ENCODE measurements at regions not wholly inside any gene's neighbourhood (a gene's known extent, or its start where the extent isn't known, plus 50 kb on each side); places are given as distances from the start of the nearest gene placed in this dataset.
A peak's percentile ranks its signal among the peaks of the same experiment; 100 is the strongest.
"Not testable (repeated sequence)": the region's sequence is repeated elsewhere in the genome, so short reads cannot be mapped to it uniquely, and the experiment has no call there.

DNA sequence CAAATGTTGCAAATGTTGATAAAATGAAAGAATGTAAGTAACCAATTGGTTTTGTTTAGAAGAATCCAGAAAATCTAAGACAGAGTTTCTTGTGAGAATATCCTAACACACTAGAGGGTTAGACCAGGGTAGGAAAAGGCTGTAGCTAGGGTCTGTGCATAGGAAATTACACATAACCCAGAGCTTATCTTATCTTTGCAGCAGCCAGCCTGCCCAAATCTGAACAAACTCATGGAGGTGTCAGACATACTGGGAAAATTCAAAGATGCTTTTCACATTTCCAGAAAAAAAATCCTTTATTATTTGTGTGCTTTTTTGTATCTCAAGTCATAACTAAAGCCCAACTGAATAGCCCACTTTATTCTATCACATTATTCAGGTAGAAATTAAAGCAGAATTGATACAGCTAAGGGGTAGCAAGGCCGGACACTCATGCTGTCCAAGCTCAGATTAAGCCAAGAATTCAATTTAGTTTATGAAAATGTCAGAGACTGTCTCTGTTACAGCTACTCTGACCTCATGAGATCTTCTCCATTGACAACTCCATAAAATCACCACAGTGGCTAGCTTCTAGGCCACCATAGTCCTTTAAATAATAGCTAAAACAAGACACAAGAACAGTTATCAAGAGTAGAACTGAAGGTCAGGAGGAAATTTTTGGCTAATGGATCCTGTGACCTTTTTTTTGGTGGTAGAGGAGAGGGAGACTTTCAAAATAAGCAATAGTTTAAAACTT is 169.6 kb upstream of the RASSF8 start:
- ATAC-seq, result no peak
- Mint-ChIP-seq H3K36me3 (no peaks in the 10 kb centered on the region), H3K9me3 (no peaks in the 10 kb centered on the region), H3K27ac (no peak overlapping the region)
- no peak for DNase-seq (ENCODE audit: low spot score in 2 of 2)

GRCh38 chr12:25789541-25789944 is 168.9 kb upstream of the RASSF8 start:
- no peak for DNase-seq (ENCODE audit: low spot score in 2 of 2)
- Mint-ChIP-seq H3K36me3 (no peaks in the 10 kb centered on the region), H3K9me3 (no peaks in the 10 kb centered on the region), H3K27ac (no peak overlapping the region)
- ATAC-seq, result no peak

GRCh38 chr12:25792031-25792430 is 166.5 kb upstream of the RASSF8 start:
- Mint-ChIP-seq H3K27ac (no peak overlapping the region), H3K9me3 (no peaks in the 10 kb centered on the region), H3K36me3 (no peaks in the 10 kb centered on the region)
- DNase-seq (ENCODE audit: low spot score in 2 of 2) (no peak), ATAC-seq (no peak)

DNA sequence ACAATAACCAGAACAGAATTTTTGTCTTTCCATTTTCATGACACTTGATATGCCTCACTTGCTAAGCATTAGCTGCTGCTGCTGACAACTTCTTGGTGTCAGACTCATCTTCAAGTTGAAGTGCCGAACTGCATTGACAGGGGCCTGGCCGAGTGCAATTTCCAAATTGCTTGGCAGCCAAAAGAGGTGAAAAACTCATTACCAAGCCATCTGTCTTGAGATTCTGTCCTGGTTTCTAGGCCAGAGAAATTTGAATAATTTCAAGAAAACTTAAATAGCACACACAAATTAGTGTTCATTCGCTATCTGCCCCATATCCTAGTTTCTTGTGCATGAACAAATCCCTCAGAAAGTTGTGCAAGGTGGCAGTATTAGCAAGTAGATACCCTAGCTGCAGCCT is 165.3 kb upstream of the RASSF8 start:
- DNase-seq (ENCODE audit: low spot score in 2 of 2) (no peak), ATAC-seq (no peak)
- Mint-ChIP-seq H3K9me3 (no peaks in the 10 kb centered on the region), H3K27ac (no peak overlapping the region), H3K36me3 (no peaks in the 10 kb centered on the region)

DNA sequence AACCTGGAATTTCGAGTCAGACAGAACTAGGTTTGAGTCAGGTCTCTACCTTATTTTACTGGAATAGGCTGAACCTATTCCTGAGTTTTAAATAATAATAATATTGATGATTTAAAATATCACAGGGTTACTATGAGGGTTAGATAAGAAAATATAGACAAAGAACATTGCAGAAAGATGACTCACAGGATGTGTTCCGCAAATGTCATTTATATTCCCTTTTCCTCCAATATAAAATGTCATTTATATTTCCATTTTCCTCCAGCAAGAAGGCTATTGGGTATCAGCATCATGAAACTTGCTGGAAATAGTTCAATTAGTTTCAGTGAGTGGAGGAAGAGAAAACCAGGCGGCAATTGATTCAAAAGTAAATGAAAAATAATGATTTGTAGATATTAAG is 163.9 kb upstream of the RASSF8 start:
- H3K27ac Mint-ChIP-seq, result no peak overlapping the region
- no peaks in the 10 kb centered on the region for H3K9me3 Mint-ChIP-seq
- ATAC-seq (no peak), DNase-seq (ENCODE audit: low spot score in 2 of 2) (no peak)
- no peaks in the 10 kb centered on the region for H3K36me3 Mint-ChIP-seq

DNA sequence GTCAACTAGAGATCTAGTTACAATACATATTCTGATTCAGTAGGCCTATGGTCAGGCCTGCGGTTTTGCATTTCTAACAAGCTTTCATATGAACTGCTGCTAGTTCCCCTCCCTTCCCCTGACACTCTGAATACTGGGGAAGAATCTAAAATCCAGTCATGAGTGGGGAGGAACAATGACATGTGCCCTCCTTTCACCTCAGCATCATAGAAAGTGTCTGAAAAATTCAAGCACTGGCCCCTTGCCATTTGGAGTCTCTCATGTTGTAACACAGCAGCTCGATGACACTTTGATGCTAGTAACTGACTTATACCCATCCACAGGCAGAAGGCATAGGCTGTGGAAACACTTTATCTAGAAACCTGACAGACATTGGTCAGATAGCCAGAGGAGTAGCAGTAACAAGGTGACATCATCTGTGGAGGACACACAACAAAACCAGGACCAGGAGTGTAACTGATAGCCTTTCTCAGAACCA is 161.9 kb upstream of the RASSF8 start:
- ATAC-seq (no peak), DNase-seq (ENCODE audit: low spot score in 2 of 2) (no peak)
- H3K36me3 Mint-ChIP-seq, result no peaks in the 10 kb centered on the region
- no peak overlapping the region for H3K27ac Mint-ChIP-seq
- H3K9me3 Mint-ChIP-seq, result no peaks in the 10 kb centered on the region

- H3K9me3 Mint-ChIP-seq, result no peaks in the 10 kb centered on the region
- DNase-seq (ENCODE audit: low spot score in 2 of 2), result no peak
- ATAC-seq, result no peak
- no peak overlapping the region for H3K27ac Mint-ChIP-seq
- H3K36me3 Mint-ChIP-seq, result no peaks in the 10 kb centered on the region
Measured at GRCh38 chr12:25797386-25797785, 161.1 kb upstream of the RASSF8 start.

GRCh38 chr12:25797949-25798348 is 160.5 kb upstream of the RASSF8 start:
- ATAC-seq (no peak), DNase-seq (ENCODE audit: low spot score in 2 of 2) (no peak)
- H3K36me3 Mint-ChIP-seq, result no peaks in the 10 kb centered on the region
- no peak overlapping the region for H3K27ac Mint-ChIP-seq
- H3K9me3 Mint-ChIP-seq, result no peaks in the 10 kb centered on the region

- no peak overlapping the region for H3K27ac Mint-ChIP-seq
- ATAC-seq, result no peak
- H3K36me3 Mint-ChIP-seq, result no peaks in the 10 kb centered on the region
- H3K9me3 Mint-ChIP-seq, result no peaks in the 10 kb centered on the region
- no peak for DNase-seq (ENCODE audit: low spot score in 2 of 2)
Measured at GRCh38 chr12:25800101-25800500, 158.4 kb upstream of the RASSF8 start.

GRCh38 chr12:25801734-25802133 is 156.7 kb upstream of the RASSF8 start:
- H3K9me3 Mint-ChIP-seq, result no peaks in the 10 kb centered on the region
- DNase-seq (ENCODE audit: low spot score in 2 of 2) (no peak), ATAC-seq (no peak)
- no peaks in the 10 kb centered on the region for H3K36me3 Mint-ChIP-seq
- no peak overlapping the region for H3K27ac Mint-ChIP-seq

DNA sequence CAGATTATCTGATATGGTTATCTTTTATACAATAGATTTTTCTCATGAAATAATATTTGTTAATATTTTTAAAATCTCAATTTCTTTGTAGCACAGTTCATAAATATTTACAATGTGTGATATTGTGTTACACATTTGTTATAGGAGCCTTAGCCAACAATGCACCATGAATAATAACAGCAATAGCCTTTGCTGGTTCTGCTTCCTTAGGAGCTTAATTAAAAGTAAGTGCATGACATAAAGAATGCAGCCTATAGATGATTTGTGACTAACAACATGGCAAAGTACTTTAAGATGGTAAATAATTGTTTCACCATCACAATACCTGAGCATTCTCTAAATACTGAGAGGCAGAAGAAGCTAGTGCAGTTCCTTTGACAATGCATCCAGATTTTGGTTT is 156.3 kb upstream of the RASSF8 start:
- DNase-seq (ENCODE audit: low spot score in 2 of 2), result no peak
- H3K27ac Mint-ChIP-seq, result no peak overlapping the region
- no peak for ATAC-seq
- no peaks in the 10 kb centered on the region for H3K9me3 Mint-ChIP-seq
- no peaks in the 10 kb centered on the region for H3K36me3 Mint-ChIP-seq

DNA sequence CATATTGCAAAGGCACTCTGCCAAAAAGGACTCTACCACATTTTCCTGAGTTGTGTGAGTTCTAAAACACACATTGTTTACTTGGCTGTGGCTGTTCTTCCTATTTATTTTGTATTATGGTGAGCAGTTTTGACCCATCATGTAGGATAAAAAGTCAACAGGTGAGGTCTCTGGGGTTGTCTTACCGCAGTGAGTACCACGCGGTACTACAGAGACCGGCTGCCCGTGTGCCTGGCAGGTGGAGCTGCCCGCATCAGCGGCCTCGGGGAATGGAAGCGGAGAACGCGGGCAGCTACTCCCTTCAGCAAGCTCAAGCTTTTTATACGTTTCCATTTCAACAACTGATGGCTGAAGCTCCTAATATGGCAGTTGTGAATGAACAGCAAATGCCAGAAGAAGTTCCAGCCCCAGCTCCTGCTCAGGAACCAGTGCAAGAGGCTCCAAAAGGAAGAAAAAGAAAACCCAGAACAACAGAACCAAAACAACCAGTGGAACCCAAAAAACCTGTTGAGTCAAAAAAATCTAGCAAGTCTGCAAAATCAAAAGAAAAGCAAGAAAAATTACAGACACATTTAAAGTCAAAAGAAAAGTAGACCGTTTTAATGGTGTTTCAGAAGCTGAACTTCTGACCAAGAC is 155.3 kb upstream of the RASSF8 start:
- DNase-seq (ENCODE audit: low spot score in 2 of 2); H3K9me3 Mint-ChIP-seq; ATAC-seq; H3K36me3 Mint-ChIP-seq; H3K27ac Mint-ChIP-seq: not testable (repeated sequence)

- H3K36me3 Mint-ChIP-seq; H3K27ac Mint-ChIP-seq; ATAC-seq; DNase-seq (ENCODE audit: low spot score in 2 of 2); H3K9me3 Mint-ChIP-seq: not testable (repeated sequence)
Measured at GRCh38 chr12:25804286-25804685, 154.2 kb upstream of the RASSF8 start.

GRCh38 chr12:25806271-25806670 is 152.2 kb upstream of the RASSF8 start:
- peak; percentile 94 to 99 for ATAC-seq
- peaks cover 6 to 7% of the 10 kb centered on the region in 2 donors for H3K36me3 Mint-ChIP-seq
- DNase-seq (ENCODE audit: low spot score in 2 of 2), result peak; percentile 3 to 58
- peaks cover 5% of the 10 kb centered on the region in 2 donors for H3K9me3 Mint-ChIP-seq
- no peak overlapping the region for H3K27ac Mint-ChIP-seq

DNA sequence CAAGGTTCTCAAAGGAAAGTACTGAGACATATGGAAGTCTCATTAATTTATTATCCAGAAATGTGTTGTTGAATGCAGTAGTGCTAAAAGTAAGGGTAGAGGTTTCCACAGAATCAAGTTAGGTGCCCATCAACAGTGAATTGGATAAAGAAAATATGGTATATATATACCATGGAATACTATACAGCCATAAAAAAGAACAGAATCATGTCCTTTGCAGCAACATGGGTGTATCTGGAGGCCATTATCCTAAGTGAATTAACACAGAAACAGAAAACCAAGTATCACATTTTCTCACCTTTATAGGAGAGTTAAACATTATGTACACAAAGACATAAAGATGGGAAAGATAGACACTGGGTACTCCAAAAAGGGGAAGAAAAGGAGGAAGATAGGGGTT is 149.9 kb upstream of the RASSF8 start:
- DNase-seq (ENCODE audit: low spot score in 2 of 2), result no peak
- Mint-ChIP-seq H3K9me3 (peaks cover 5% of the 10 kb centered on the region in 2 donors), H3K27ac (no peak overlapping the region), H3K36me3 (peaks cover 6 to 7% of the 10 kb centered on the region in 2 donors)
- no peak for ATAC-seq

DNA sequence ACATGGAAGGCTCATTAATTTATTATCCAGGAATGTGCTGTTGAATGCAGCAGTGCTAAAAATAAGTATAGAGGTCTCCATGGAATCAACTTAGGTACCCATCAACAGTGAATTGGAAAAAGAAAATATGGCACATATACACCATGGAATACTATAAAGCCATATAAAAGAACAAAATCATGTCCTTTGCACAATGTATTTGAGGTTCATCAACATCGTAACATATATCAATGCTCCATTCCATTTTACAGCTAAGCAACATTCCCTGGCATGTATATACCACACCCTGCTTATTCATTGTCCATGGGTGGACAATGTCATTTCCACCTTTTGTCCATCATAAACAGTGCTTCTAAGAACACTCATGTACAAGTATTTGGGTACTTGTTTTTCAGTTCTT is 147.8 kb upstream of the RASSF8 start:
- Mint-ChIP-seq H3K9me3 (peaks cover 5% of the 10 kb centered on the region in 2 donors), H3K27ac (no peak overlapping the region), H3K36me3 (peaks cover 6 to 7% of the 10 kb centered on the region in 2 donors)
- ATAC-seq (no peak), DNase-seq (ENCODE audit: low spot score in 2 of 2) (no peak)

- H3K36me3 Mint-ChIP-seq, result peaks cover 6 to 7% of the 10 kb centered on the region in 2 donors
- H3K27ac Mint-ChIP-seq, result no peak overlapping the region
- peak; percentile 54 to 62 for ATAC-seq
- DNase-seq (ENCODE audit: low spot score in 2 of 2), result no peak
- peaks cover 5% of the 10 kb centered on the region in 2 donors for H3K9me3 Mint-ChIP-seq
Measured at GRCh38 chr12:25811656-25812126, 146.8 kb upstream of the RASSF8 start.

DNA sequence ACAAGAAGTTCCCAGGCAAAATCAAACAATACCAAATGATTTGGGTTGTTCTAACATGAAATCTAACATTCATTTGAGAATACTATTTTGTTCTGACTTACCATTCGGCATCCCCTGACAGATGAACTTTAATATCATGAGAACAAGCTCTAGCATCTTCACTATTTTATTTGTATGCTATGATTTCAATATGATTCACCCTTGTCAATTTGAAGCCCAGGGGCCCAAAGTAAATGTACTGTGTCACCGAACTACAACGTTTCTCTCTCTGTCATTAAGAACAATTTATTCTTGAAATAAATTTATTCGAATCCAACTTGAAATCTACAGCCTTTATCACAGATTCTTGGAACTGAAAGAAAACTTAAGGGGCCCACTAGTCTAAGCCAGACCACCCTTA is 146.2 kb upstream of the RASSF8 start:
- Mint-ChIP-seq H3K36me3 (peaks cover 6 to 7% of the 10 kb centered on the region in 2 donors), H3K9me3 (peaks cover 5% of the 10 kb centered on the region in 2 donors), H3K27ac (no peak overlapping the region)
- ATAC-seq (no peak), DNase-seq (ENCODE audit: low spot score in 2 of 2) (no peak)

Data from activated naive CD4-positive, alpha-beta T cell treated with anti-CD3 and anti-CD28 coated beads, Interleukin-2, amount 50 U/mL, for 72 hours (primary cell).